Fibroblast of lung (primary cell): ENCODE measurements at regions not wholly inside any gene's neighbourhood (a gene's known extent, or its start where the extent isn't known, plus 50 kb on each side); places are given as distances from the start of the nearest gene placed in this dataset.

Experiments
- DNase-seq, 2 donors: peaks; one replicate each; pipeline versions ENCODE4 v3.0.0 to v3.0.0-alpha.2; 2010; ENCODE audit warnings: low read depth in 2 of 2
- H2AFZ ChIP-seq: 2 replicates; pipeline ENCODE4 v1.5.1; 2012; ENCODE audit warnings: low read length, control low read depth, inconsistent platforms
- H3K27ac ChIP-seq: 2 replicates; pipeline ENCODE4 v1.5.1; 2011; ENCODE audit warnings: low read length, control low read depth; ENCODE audit not compliant: insufficient read depth
- H3K27me3 ChIP-seq: 2 replicates; pipeline ENCODE4 v1.5.1; 2011; ENCODE audit warnings: mild to moderate bottlenecking, low read length; ENCODE audit not compliant: control insufficient read depth, insufficient read depth
- H3K36me3 ChIP-seq: 2 replicates; pipeline ENCODE4 v1.5.1; 2011; ENCODE audit warnings: low read length; ENCODE audit not compliant: control insufficient read depth, insufficient read depth
- H3K4me1 ChIP-seq: 2 replicates; pipeline ENCODE4 v1.5.1; 2011; ENCODE audit warnings: low read length; ENCODE audit not compliant: control insufficient read depth, insufficient read depth; ENCODE audit errors: extremely low read depth
- H3K4me2 ChIP-seq: 2 replicates; pipeline ENCODE4 v1.5.1; 2011; ENCODE audit warnings: low read length, control low read depth; ENCODE audit not compliant: insufficient read depth; ENCODE audit errors: extremely low read depth
- H3K4me3 ChIP-seq, 4 experiments: fragments of 200-600 bp in 1 of 4; sonication (generic) in 1 of 4; replicated peaks in 1 of 4; 2 replicates each; pipeline ENCODE4 v1.5.1; 2011 to 2016; ENCODE audit warnings: low read length in 4 of 4, low read depth in 3 of 4, mild to moderate bottlenecking in 3 of 4, control low read depth in 2 of 4, inconsistent platforms in 1 of 4, mixed read lengths in 1 of 4; ENCODE audit not compliant: insufficient read depth in 1 of 4; ENCODE audit errors: control extremely low read depth in 1 of 4
- H3K79me2 ChIP-seq: 2 replicates; pipeline ENCODE4 v1.5.1; 2012; ENCODE audit warnings: mild to moderate bottlenecking, low read length, inconsistent platforms; ENCODE audit not compliant: control insufficient read depth, insufficient read depth
- H3K9ac ChIP-seq: 2 replicates; pipeline ENCODE4 v1.5.1; 2011; ENCODE audit warnings: mild to moderate bottlenecking, low read length, control low read depth; ENCODE audit not compliant: insufficient read depth
- H3K9me3 ChIP-seq: 2 replicates; pipeline ENCODE4 v1.5.1; 2012; ENCODE audit warnings: low read depth, low read length; ENCODE audit not compliant: control insufficient read depth, insufficient read depth
- H4K20me1 ChIP-seq: 2 replicates; pipeline ENCODE4 v1.5.1; 2011; ENCODE audit warnings: low read length; ENCODE audit not compliant: control insufficient read depth, insufficient read depth; ENCODE audit errors: extremely low read depth
- CTCF ChIP-seq, 2 donors: IDR thresholded peaks in 1 of 2; conservative IDR thresholded peaks in 1 of 2; 1 replicate in 1 of 2; 2 replicates in 1 of 2; pipeline ENCODE4 v1.5.1; 2011 to 2012; ENCODE audit warnings: low read length in 2 of 2, control low read depth in 1 of 2, inconsistent platforms in 1 of 2, low read depth in 1 of 2, mild to moderate bottlenecking in 1 of 2
- EZH2 ChIP-seq: IDR thresholded peaks from 2 replicates; pipeline ENCODE4 v1.5.1; 2012; ENCODE audit warnings: low read length, control low read depth, mild to moderate bottlenecking; ENCODE audit errors: missing control alignments

GRCh38 chr12:66786531-66787308 is 107.8 kb upstream of the GRIP1 start:
- H3K4me2 ChIP-seq = no peak overlapping the region
- DNase-seq = no peak
- no peaks in the 10 kb centered on the region for H3K27me3 ChIP-seq
- no peaks in the 10 kb centered on the region for H3K4me1 ChIP-seq
- TF ChIP-seq CTCF (conservative IDR thresholded peaks at IDR 0.05 in 1 of 2, IDR thresholded peaks at IDR 0.05 in 1 of 2; ENCODE audit: low read depth in 1 of 2, low read length in 2 of 2) (no peak), EZH2 (no peak)
- H4K20me1 ChIP-seq = no peaks in the 10 kb centered on the region
- no peak overlapping the region for H3K9ac ChIP-seq
- H3K4me3 ChIP-seq = no peak overlapping the region
- no peaks in the 10 kb centered on the region for H3K79me2 ChIP-seq
- H3K9me3 ChIP-seq = no peaks in the 10 kb centered on the region
- H2AFZ ChIP-seq = no peak overlapping the region
- H3K27ac ChIP-seq = no peak overlapping the region
- no peaks in the 10 kb centered on the region for H3K36me3 ChIP-seq

DNA sequence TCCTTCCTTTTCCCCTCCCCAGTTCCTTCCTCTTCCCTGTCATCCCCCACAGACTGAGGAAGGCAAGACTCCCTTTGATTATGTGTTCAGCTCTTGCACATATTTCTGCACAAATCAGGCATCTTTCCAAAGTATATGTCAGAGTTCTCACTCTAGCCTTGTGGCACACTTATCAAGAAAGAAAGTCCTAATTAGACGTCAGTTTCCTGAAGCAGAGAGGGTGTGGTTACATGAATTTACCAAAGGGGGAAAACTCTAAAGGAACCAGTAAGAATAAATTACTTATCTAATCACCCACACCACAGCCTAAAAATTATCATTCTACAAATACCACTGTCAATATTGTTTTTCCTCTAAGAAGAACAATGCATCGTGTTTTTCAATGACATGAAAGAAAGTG is 120.7 kb upstream of the GRIP1 start:
- Histone ChIP-seq H2AFZ (no peak overlapping the region), H3K27ac (no peak overlapping the region), H3K9ac (no peak overlapping the region), H3K27me3 (no peaks in the 10 kb centered on the region), H3K36me3 (no peaks in the 10 kb centered on the region), H3K4me3 (no peak overlapping the region), H3K79me2 (no peaks in the 10 kb centered on the region), H3K4me1 (no peaks in the 10 kb centered on the region), H4K20me1 (no peaks in the 10 kb centered on the region), H3K9me3 (no peaks in the 10 kb centered on the region), H3K4me2 (no peak overlapping the region)
- no peak for DNase-seq
- no peak for TF ChIP-seq EZH2
- TF ChIP-seq CTCF (conservative IDR thresholded peaks at IDR 0.05 in 1 of 2, IDR thresholded peaks at IDR 0.05 in 1 of 2; ENCODE audit: low read depth in 1 of 2, low read length in 2 of 2) = no peak

DNA sequence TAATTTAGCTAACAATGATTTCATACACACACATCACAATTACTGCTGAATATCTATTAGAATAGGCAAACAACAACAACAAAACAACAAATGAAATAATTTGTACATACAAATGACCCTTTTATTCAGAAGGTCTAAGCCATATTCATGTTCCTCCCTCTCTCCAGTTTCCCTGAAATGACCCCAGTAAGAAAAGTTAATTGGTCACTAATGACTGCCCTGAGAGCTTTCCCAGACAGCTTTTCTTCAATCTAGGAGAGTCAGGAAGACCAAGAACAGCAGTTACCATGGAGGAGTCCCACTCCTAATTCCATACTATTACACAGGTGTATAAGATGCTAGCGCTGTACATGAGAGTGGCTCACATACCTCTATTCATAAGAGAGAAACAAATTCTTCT is 121.2 kb upstream of the GRIP1 start:
- H3K9ac ChIP-seq = no peak overlapping the region
- TF ChIP-seq EZH2 (no peak), CTCF (conservative IDR thresholded peaks at IDR 0.05 in 1 of 2, IDR thresholded peaks at IDR 0.05 in 1 of 2; ENCODE audit: low read depth in 1 of 2, low read length in 2 of 2) (no peak)
- H3K4me3 ChIP-seq = no peak overlapping the region
- no peak overlapping the region for H3K27ac ChIP-seq
- no peaks in the 10 kb centered on the region for H4K20me1 ChIP-seq
- DNase-seq = no peak
- H3K27me3 ChIP-seq = no peaks in the 10 kb centered on the region
- H3K79me2 ChIP-seq = no peaks in the 10 kb centered on the region
- H2AFZ ChIP-seq = no peak overlapping the region
- no peaks in the 10 kb centered on the region for H3K9me3 ChIP-seq
- H3K4me2 ChIP-seq = no peak overlapping the region
- H3K36me3 ChIP-seq = no peaks in the 10 kb centered on the region
- no peaks in the 10 kb centered on the region for H3K4me1 ChIP-seq
